DND-41 (cell line): ENCODE measurements at regions not wholly inside any gene's neighbourhood (a gene's known extent, or its start where the extent isn't known, plus 50 kb on each side); places are given as distances from the start of the nearest gene placed in this dataset.

Source experiments
- ATAC-seq: fragments of 200-7000 bp; cut with Tn5 transposase; 3 replicates; pipeline ENCODE4 v1.9.1; 2021; ENCODE audit warnings: low read depth; ENCODE audit not compliant: insufficient read depth
- DNase-seq: peaks from one replicate; pipeline ENCODE4 v3.0.0-alpha.2; 2020
- H2AFZ ChIP-seq: 2 replicates; pipeline ENCODE4 v1.6.0; 2012; ENCODE audit warnings: low read depth, low read length
- H3K27ac ChIP-seq: 2 replicates; pipeline ENCODE4 v1.5.1; 2012; ENCODE audit warnings: low read length, inconsistent platforms
- H3K27me3 ChIP-seq: fragments of 200-600 bp; sonication (generic); 2 replicates; pipeline ENCODE4 v1.6.0; 2012; ENCODE audit warnings: low read length, mild to moderate bottlenecking, inconsistent platforms; ENCODE audit not compliant: insufficient read depth, poor library complexity
- H3K36me3 ChIP-seq: 2 replicates; pipeline ENCODE4 v1.5.1; 2012; ENCODE audit warnings: low read length, inconsistent platforms; ENCODE audit not compliant: insufficient read depth
- H3K4me1 ChIP-seq: 2 replicates; pipeline ENCODE4 v1.5.1; 2012; ENCODE audit warnings: mild to moderate bottlenecking, low read length; ENCODE audit not compliant: insufficient read depth
- H3K4me2 ChIP-seq: 2 replicates; pipeline ENCODE4 v1.6.0; 2012; ENCODE audit warnings: mild to moderate bottlenecking, moderate library complexity, low read length, inconsistent platforms; ENCODE audit not compliant: insufficient read depth
- H3K4me3 ChIP-seq, 2 experiments: fragments of 200-600 bp in 1 of 2; shearing (Covaris generic) in 1 of 2; 2 replicates each; pipeline ENCODE4 v1.5.1; 2012 to 2016; ENCODE audit warnings: inconsistent platforms in 2 of 2, low read length in 2 of 2, mild to moderate bottlenecking in 2 of 2, low read depth in 1 of 2, moderate library complexity in 1 of 2
- H3K79me2 ChIP-seq: 2 replicates; pipeline ENCODE4 v1.6.0; 2012; ENCODE audit warnings: low read length, inconsistent platforms; ENCODE audit not compliant: insufficient read depth
- H3K9ac ChIP-seq: 2 replicates; pipeline ENCODE4 v1.6.0; 2012; ENCODE audit warnings: low read depth, mild to moderate bottlenecking, inconsistent platforms, low read length, moderate library complexity
- H3K9me3 ChIP-seq: 2 replicates; pipeline ENCODE4 v1.5.1; 2012; ENCODE audit warnings: low read length, moderate library complexity, mild to moderate bottlenecking, inconsistent platforms; ENCODE audit not compliant: insufficient read depth, severe bottlenecking
- H4K20me1 ChIP-seq: 2 replicates; pipeline ENCODE4 v1.6.0; 2012; ENCODE audit warnings: low read length; ENCODE audit not compliant: insufficient read depth
- EZH2 ChIP-seq: IDR thresholded peaks from 3 replicates; pipeline ENCODE4 v1.6.1; 2012; ENCODE audit warnings: borderline replicate concordance, low read depth, mild to moderate bottlenecking, moderate library complexity, low read length, inconsistent platforms; ENCODE audit not compliant: severe bottlenecking
- TF ChIP-seq, protein P1 (sequence below): IDR thresholded peaks from 2 replicates; pipeline ENCODE4 v1.5.1; 2012; ENCODE audit warnings: borderline replicate concordance, low read length, moderate library complexity, mild to moderate bottlenecking; ENCODE audit not compliant: poor library complexity, severe bottlenecking; ENCODE audit errors: extremely low read depth

DNA sequence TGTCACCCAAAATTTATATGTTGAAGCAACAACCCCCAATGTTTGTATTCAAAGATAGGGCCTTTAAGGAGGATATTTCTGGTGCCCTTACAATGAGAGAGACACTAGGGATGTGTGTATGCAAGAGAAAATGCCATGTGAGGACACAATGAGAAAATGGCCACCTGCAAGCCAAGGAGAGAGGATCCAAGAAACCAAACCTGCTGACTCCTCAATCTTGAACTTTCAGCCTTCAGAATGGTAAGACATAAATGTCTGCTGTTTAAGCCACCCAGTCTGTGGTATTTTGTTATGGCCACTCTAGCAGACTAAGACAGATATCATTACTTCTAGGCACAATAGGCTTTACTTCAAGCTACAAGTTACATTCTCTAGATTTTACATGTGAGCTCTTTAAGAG is 1145.1 kb upstream of the MAP3K7 start:
- ATAC-seq (no peak), DNase-seq (no peak)
- H3K79me2 ChIP-seq, result no peaks in the 10 kb centered on the region
- H2AFZ ChIP-seq, result no peak overlapping the region
- no peak overlapping the region for H3K4me2 ChIP-seq
- no peaks in the 10 kb centered on the region for H3K4me1 ChIP-seq
- TF ChIP-seq, protein P1, sequence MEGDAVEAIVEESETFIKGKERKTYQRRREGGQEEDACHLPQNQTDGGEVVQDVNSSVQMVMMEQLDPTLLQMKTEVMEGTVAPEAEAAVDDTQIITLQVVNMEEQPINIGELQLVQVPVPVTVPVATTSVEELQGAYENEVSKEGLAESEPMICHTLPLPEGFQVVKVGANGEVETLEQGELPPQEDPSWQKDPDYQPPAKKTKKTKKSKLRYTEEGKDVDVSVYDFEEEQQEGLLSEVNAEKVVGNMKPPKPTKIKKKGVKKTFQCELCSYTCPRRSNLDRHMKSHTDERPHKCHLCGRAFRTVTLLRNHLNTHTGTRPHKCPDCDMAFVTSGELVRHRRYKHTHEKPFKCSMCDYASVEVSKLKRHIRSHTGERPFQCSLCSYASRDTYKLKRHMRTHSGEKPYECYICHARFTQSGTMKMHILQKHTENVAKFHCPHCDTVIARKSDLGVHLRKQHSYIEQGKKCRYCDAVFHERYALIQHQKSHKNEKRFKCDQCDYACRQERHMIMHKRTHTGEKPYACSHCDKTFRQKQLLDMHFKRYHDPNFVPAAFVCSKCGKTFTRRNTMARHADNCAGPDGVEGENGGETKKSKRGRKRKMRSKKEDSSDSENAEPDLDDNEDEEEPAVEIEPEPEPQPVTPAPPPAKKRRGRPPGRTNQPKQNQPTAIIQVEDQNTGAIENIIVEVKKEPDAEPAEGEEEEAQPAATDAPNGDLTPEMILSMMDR, result no peak
- no peak for TF ChIP-seq EZH2
- no peaks in the 10 kb centered on the region for H3K9me3 ChIP-seq
- no peaks in the 10 kb centered on the region for H3K36me3 ChIP-seq
- H4K20me1 ChIP-seq, result no peaks in the 10 kb centered on the region
- H3K4me3 ChIP-seq, result no peak overlapping the region
- no peak overlapping the region for H3K9ac ChIP-seq
- H3K27me3 ChIP-seq, result no peaks in the 10 kb centered on the region
- H3K27ac ChIP-seq, result no peak overlapping the region

DNA sequence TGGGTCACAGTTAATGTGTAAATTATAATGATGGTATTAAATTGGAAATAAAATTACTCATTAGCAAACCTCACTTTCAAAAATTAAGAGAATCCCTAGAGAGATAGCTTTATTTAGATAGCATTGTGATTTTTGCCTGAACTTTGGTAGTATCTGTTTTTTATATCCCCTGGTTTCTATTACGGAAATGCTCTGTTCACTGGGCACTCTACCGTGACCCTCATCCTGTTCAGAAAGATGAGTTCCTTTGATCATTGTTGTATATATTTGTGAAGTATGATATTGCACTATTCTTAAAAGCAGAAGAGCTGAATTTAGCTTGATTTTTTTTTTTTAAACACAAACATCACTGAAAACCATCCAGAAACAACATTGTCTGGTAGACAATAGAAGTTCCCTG is 1143.8 kb upstream of the MAP3K7 start:
- Histone ChIP-seq H4K20me1 (no peaks in the 10 kb centered on the region), H3K79me2 (no peaks in the 10 kb centered on the region), H3K4me2 (no peak overlapping the region), H3K4me1 (no peaks in the 10 kb centered on the region), H3K9me3 (no peaks in the 10 kb centered on the region), H2AFZ (no peak overlapping the region), H3K27me3 (no peaks in the 10 kb centered on the region), H3K36me3 (no peaks in the 10 kb centered on the region), H3K4me3 (no peak overlapping the region), H3K27ac (no peak overlapping the region), H3K9ac (no peak overlapping the region)
- DNase-seq, result no peak
- TF ChIP-seq, protein P1, result no peak
- no peak for TF ChIP-seq EZH2
- ATAC-seq, result no peak

DNA sequence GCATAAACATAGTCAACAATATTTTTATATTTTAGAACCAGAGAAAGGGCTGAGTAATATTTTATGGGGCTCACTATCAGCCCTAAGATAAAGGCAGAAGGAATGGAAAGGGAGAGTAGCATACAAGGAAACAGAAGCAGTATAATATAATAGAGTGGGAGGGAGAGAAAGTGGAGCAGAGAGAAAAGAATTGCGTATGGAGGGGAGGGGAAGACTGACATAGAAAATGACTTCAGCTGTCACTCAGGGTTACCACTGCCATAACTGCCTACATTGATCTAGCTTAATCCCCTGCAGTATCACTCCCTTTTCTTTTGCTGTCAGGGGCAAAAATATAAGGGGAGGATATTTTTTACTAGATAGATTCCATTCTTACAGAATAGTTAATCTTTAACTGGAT is 1133.5 kb upstream of the MAP3K7 start:
- Histone ChIP-seq H3K4me3 (no peak overlapping the region), H2AFZ (no peak overlapping the region), H3K4me2 (no peak overlapping the region), H3K4me1 (no peaks in the 10 kb centered on the region), H4K20me1 (no peaks in the 10 kb centered on the region), H3K9ac (no peak overlapping the region), H3K36me3 (no peaks in the 10 kb centered on the region), H3K27me3 (no peaks in the 10 kb centered on the region), H3K79me2 (no peaks in the 10 kb centered on the region), H3K27ac (no peak overlapping the region), H3K9me3 (no peaks in the 10 kb centered on the region)
- no peak for TF ChIP-seq EZH2
- TF ChIP-seq, protein P1, result no peak
- ATAC-seq (no peak), DNase-seq (no peak)

DNA sequence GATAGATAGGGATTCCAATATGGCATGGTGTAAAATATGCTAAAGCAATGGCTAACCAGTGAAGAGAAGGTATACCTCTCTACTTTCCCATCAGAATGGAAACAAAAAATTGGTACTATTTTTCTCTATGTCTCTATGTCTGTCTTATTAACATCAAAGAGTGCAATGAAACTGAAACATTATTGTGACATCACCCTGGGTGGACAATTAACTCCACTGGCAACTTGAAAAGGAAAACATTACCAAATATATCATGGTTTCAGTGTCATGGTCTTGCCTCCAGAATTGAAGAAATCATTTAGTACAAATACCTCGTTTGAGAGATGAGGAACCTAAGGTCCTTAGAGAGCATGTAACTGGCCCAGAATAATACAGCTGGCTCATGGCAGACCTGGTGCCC is 1132.5 kb upstream of the MAP3K7 start:
- no peaks in the 10 kb centered on the region for H3K4me1 ChIP-seq
- no peak overlapping the region for H3K27ac ChIP-seq
- H3K4me2 ChIP-seq, result no peak overlapping the region
- no peaks in the 10 kb centered on the region for H3K9me3 ChIP-seq
- H4K20me1 ChIP-seq, result no peaks in the 10 kb centered on the region
- H3K27me3 ChIP-seq, result no peaks in the 10 kb centered on the region
- DNase-seq (no peak), ATAC-seq (no peak)
- no peak for TF ChIP-seq EZH2
- TF ChIP-seq, protein P1, result no peak
- H3K36me3 ChIP-seq, result no peaks in the 10 kb centered on the region
- H3K9ac ChIP-seq, result no peak overlapping the region
- no peak overlapping the region for H2AFZ ChIP-seq
- H3K79me2 ChIP-seq, result no peaks in the 10 kb centered on the region
- H3K4me3 ChIP-seq, result no peak overlapping the region
